ENCODE measurements at regions not wholly inside any gene's neighbourhood (a gene's known extent, or its start where the extent isn't known, plus 50 kb on each side); places are given as distances from the start of the nearest gene placed in this dataset.

DNA sequence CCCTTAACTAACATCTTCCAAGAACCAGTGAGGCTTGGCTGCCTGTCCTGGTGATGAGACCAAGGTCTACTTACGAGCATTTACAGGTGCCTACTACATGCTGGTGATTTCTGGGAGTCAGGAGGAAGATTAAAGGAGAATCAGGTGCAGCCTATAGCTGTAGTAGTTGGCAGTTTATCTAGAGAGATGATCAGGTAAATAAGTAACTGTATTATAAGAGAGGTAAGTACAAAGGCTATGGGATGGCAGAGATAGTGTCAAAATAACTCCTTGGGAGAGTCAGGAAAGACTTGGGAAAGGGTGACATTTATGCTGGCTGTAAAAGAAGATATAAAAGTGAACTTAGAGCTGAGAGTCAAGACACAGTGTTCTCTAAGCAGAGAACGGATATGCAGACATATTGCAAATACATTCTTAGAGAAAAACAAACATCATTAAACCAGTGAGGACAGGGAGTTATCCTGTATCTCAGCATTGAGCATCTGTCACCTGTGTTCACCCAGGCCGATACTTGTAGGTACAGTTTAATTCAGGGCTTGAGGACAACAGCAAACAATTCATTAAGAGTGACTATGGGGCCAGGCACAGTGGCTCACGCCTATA, 49.7 kb upstream of the ACP3 start:
- Histone ChIP-seq H3K9ac (ENCODE audit: low read length) (no peak overlapping the region), H4K8ac (ENCODE audit: low read depth, low read length) (no peak overlapping the region), H3K18ac (ENCODE audit: low read length) (no peak overlapping the region), H2AK5ac (ENCODE audit: low read length) (no peak overlapping the region), H3K9me3 (ENCODE audit: insufficient read depth, low read depth, low read length) (no peaks in the 10 kb centered on the region), H4K91ac (ENCODE audit: low read depth, low read length) (no peak overlapping the region), H3K4me1 (ENCODE audit: control insufficient read depth in 1 of 2, insufficient read depth in 2 of 2, low read length in 2 of 2) (no peaks in the 10 kb centered on the region), H3K4ac (ENCODE audit: low read depth, low read length) (no peak overlapping the region), H3K36me3 (ENCODE audit: control insufficient read depth in 1 of 2, insufficient read depth in 2 of 2, low read length in 2 of 2) (no peaks in the 10 kb centered on the region), H3K79me1 (ENCODE audit: low read length) (no peaks in the 10 kb centered on the region), H3K4me3 (ENCODE audit: low read depth, low read length) (no peak overlapping the region), H2BK120ac (ENCODE audit: insufficient read depth, low read length, poor library complexity) (no peak overlapping the region), H3K27me3 (ENCODE audit: insufficient read depth, low read length) (no peaks in the 10 kb centered on the region), H3K23ac (ENCODE audit: low read length) (no peak overlapping the region), H3K4me2 (ENCODE audit: low read length) (no peak overlapping the region), H2BK5ac (ENCODE audit: low read depth, low read length, poor library complexity) (no peak overlapping the region), H3K14ac (ENCODE audit: low read length) (no peak overlapping the region), H2AFZ (ENCODE audit: insufficient read depth, low read length, poor library complexity) (no peak overlapping the region), H4K12ac (ENCODE audit: low read depth, low read length) (no peak overlapping the region), H2BK12ac (ENCODE audit: low read length) (no peak overlapping the region), H3K79me2 (ENCODE audit: control insufficient read depth, insufficient read depth, low read length, poor library complexity) (no peaks in the 10 kb centered on the region), H3K27ac (ENCODE audit: low read depth, low read length) (no peak overlapping the region)
- no CpG with 5 or more reads among the region's 4 CpGs for WGBS (ENCODE audit: extremely low coverage, insufficient coverage, insufficient read length)
- no peak for DNase-seq

Data from trophoblast cell (in vitro differentiated cells and primary cell).